ENCODE measurements at regions not wholly inside any gene's neighbourhood (a gene's known extent, or its start where the extent isn't known, plus 50 kb on each side); places are given as distances from the start of the nearest gene placed in this dataset.

DNA sequence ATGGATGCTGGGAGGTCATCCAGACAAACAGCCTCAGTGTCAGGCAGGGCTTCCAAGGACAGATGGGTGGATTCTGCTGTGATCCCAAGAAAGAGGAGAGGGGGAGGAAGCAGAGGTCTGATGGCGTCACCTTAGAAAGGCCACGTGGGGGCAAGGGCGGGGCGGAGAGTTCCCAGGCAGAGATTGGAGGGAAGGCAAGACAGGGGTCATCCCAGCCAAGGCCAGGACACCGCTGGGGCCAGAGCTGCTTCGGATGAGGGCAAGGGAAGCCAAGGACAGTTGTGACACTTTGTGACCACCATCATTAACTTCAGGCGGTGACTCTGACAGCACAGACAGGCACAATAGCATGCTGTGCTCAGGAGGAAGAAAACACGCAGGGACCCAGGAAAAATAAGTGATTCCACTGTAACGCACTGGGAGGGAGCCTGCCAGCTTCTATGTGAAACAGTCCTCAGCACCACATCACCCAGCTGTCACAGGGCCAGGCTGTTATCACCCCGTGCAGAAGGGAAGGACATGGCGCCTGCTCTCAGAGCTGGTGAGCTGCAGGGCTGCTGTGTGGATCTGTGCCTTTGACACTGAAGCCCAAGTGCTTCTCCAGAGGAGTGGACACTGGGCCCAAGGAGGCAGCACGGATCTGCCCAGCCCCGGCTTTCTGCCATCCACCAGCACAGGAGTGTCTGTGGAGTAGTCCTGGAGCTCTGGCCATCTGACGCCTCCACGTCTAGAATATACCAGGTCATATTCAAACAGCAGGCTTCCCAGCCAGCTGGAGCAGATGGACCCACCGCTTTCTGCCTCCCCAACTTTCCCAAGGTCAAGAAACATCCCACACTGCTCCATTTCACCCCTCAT is 204.1 kb downstream of the NDUFA10 start:
- no peaks in the 10 kb centered on the region; a peak in 1 of 4 replicates for H3K27me3 ChIP-seq (replicated peaks in 1 of 2; ENCODE audit: control insufficient read depth in 2 of 2, insufficient read depth in 2 of 2, low read length in 1 of 2)
- RAD21 ChIA-PET (ENCODE audit: unreplicated experiment) = no interaction called here
- H3K27ac ChIP-seq (ENCODE audit: control insufficient read depth, insufficient read depth) = no peak overlapping the region
- no TSS peak for BruUV-seq (replicated peaks)
- POLR2A ChIA-PET = no interaction called here
- no peak for FAIRE-seq
- H3K79me2 ChIP-seq (ENCODE audit: control insufficient read depth, insufficient read depth, low read length) = no peaks in the 10 kb centered on the region
- in situ Hi-C loops (cut with MboI) = no loop called here
- no peaks in the 10 kb centered on the region for H3K36me3 ChIP-seq (ENCODE audit: control insufficient read depth in 2 of 2, insufficient read depth in 2 of 2, low read length in 1 of 2)
- H3K9me3 ChIP-seq (replicated peaks; ENCODE audit: control insufficient read depth, insufficient read depth, low read length) = no peaks in the 10 kb centered on the region; the same call in 2 of the 3 replicates
- no peak for ATAC-seq
- CTCF ChIA-PET = no interaction called here
- WGBS (ENCODE audit: insufficient coverage, insufficient replicate concordance, low lambda C conversion rate, missing lambda C conversion rate) = 34% methylated on average over 16 of the region's 16 CpGs
- no peaks in the 10 kb centered on the region for H3K4me1 ChIP-seq (ENCODE audit: control insufficient read depth, insufficient read depth, low read length)
- TF ChIP-seq BHLHE40 (IDR thresholded peaks at IDR 0.05; ENCODE audit: borderline replicate concordance in 1 of 2, low read depth in 2 of 2, low read length in 1 of 2) (no peak), EGR1 (IDR thresholded peaks at IDR 0.05; ENCODE audit: borderline replicate concordance in 1 of 2, low read depth in 2 of 2, low read length in 2 of 2) (no peak), EED (IDR thresholded peaks at IDR 0.05; ENCODE audit: low read depth) (no peak), ASH2L (IDR thresholded peaks at IDR 0.05; ENCODE audit: borderline replicate concordance, low read depth) (no peak), POLR2AphosphoS5 (IDR thresholded peaks at IDR 0.05; ENCODE audit: low read length) (no peak), SREBF2 (IDR thresholded peaks at IDR 0.05; ENCODE audit: low read length) (no peak), RAD21 (IDR thresholded peaks at IDR 0.05; ENCODE audit: insufficient read depth, low read depth, low read length) (no peak), SUZ12 (IDR thresholded peaks at IDR 0.05; ENCODE audit: unreplicated experiment) (no peak), WRNIP1 (IDR thresholded peaks at IDR 0.05; ENCODE audit: borderline replicate concordance, low read depth, low read length) (no peak), BMI1 (IDR thresholded peaks at IDR 0.05; ENCODE audit: borderline replicate concordance) (no peak)
- TF ChIP-seq, protein P1, sequence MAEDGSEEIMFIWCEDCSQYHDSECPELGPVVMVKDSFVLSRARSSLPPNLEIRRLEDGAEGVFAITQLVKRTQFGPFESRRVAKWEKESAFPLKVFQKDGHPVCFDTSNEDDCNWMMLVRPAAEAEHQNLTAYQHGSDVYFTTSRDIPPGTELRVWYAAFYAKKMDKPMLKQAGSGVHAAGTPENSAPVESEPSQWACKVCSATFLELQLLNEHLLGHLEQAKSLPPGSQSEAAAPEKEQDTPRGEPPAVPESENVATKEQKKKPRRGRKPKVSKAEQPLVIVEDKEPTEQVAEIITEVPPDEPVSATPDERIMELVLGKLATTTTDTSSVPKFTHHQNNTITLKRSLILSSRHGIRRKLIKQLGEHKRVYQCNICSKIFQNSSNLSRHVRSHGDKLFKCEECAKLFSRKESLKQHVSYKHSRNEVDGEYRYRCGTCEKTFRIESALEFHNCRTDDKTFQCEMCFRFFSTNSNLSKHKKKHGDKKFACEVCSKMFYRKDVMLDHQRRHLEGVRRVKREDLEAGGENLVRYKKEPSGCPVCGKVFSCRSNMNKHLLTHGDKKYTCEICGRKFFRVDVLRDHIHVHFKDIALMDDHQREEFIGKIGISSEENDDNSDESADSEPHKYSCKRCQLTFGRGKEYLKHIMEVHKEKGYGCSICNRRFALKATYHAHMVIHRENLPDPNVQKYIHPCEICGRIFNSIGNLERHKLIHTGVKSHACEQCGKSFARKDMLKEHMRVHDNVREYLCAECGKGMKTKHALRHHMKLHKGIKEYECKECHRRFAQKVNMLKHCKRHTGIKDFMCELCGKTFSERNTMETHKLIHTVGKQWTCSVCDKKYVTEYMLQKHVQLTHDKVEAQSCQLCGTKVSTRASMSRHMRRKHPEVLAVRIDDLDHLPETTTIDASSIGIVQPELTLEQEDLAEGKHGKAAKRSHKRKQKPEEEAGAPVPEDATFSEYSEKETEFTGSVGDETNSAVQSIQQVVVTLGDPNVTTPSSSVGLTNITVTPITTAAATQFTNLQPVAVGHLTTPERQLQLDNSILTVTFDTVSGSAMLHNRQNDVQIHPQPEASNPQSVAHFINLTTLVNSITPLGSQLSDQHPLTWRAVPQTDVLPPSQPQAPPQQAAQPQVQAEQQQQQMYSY (CRISPR knock-in tag; IDR thresholded peaks at IDR 0.05) = no peak
- TF ChIP-seq, protein P2, sequence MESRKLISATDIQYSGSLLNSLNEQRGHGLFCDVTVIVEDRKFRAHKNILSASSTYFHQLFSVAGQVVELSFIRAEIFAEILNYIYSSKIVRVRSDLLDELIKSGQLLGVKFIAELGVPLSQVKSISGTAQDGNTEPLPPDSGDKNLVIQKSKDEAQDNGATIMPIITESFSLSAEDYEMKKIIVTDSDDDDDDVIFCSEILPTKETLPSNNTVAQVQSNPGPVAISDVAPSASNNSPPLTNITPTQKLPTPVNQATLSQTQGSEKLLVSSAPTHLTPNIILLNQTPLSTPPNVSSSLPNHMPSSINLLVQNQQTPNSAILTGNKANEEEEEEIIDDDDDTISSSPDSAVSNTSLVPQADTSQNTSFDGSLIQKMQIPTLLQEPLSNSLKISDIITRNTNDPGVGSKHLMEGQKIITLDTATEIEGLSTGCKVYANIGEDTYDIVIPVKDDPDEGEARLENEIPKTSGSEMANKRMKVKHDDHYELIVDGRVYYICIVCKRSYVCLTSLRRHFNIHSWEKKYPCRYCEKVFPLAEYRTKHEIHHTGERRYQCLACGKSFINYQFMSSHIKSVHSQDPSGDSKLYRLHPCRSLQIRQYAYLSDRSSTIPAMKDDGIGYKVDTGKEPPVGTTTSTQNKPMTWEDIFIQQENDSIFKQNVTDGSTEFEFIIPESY (IDR thresholded peaks at IDR 0.05) = no peak
- intact Hi-C loops (cut with micrococcal nuclease; ENCODE audit: unreplicated experiment) = no loop called here
- SMC1A ChIA-PET (ENCODE audit: uncharacterized antibody, unreplicated experiment) = no interaction called here
- DNase-seq (ENCODE audit: low read depth, low spot score) = no peak
- no peak overlapping the region for H3K4me3 ChIP-seq
- no peak overlapping the region for H3K9ac ChIP-seq (ENCODE audit: control insufficient read depth, insufficient read depth, low read length)
- no peaks in the 10 kb centered on the region for H4K20me1 ChIP-seq (ENCODE audit: control insufficient read depth, insufficient read depth)
- no peak overlapping the region for H3K4me2 ChIP-seq (ENCODE audit: control insufficient read depth, insufficient read depth)
- H2AFZ ChIP-seq (ENCODE audit: control insufficient read depth, low read depth, low read length) = no peak overlapping the region

Measured in GM12878 (cell line).